ENCODE measurements at regions not wholly inside any gene's neighbourhood (a gene's known extent, or its start where the extent isn't known, plus 50 kb on each side); places are given as distances from the start of the nearest gene placed in this dataset.

DNA sequence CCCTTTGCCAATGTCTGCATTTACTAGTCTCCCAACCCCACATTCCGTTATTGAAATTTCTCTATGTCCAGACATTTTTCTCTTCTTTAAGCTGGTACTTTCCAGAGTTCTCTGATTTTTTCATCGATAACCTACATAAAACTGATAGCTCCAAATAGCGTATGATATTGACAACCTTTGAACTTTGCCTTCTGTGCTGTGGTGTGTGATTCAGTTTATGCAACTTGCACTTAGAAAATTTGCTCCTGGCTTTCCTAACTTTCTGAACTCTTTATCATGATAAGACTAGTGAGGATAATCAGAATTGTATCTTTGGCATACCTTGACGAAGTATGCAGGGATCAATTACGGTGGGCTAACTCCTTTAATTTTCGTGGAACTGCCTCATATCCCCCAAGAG, 1261.3 kb downstream of the SI start:
- TF ChIP-seq YY1 (IDR thresholded peaks at IDR 0.05; ENCODE audit: low read depth) = no peak
- no peak for TF ChIP-seq EGR1 (IDR thresholded peaks at IDR 0.05)
- no peak for TF ChIP-seq CREB1 (IDR thresholded peaks at IDR 0.05; ENCODE audit: low read depth)
- TF ChIP-seq, protein P1, sequence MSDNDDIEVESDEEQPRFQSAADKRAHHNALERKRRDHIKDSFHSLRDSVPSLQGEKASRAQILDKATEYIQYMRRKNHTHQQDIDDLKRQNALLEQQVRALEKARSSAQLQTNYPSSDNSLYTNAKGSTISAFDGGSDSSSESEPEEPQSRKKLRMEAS (IDR thresholded peaks at IDR 0.05) = no peak
- TF ChIP-seq, protein P2, sequence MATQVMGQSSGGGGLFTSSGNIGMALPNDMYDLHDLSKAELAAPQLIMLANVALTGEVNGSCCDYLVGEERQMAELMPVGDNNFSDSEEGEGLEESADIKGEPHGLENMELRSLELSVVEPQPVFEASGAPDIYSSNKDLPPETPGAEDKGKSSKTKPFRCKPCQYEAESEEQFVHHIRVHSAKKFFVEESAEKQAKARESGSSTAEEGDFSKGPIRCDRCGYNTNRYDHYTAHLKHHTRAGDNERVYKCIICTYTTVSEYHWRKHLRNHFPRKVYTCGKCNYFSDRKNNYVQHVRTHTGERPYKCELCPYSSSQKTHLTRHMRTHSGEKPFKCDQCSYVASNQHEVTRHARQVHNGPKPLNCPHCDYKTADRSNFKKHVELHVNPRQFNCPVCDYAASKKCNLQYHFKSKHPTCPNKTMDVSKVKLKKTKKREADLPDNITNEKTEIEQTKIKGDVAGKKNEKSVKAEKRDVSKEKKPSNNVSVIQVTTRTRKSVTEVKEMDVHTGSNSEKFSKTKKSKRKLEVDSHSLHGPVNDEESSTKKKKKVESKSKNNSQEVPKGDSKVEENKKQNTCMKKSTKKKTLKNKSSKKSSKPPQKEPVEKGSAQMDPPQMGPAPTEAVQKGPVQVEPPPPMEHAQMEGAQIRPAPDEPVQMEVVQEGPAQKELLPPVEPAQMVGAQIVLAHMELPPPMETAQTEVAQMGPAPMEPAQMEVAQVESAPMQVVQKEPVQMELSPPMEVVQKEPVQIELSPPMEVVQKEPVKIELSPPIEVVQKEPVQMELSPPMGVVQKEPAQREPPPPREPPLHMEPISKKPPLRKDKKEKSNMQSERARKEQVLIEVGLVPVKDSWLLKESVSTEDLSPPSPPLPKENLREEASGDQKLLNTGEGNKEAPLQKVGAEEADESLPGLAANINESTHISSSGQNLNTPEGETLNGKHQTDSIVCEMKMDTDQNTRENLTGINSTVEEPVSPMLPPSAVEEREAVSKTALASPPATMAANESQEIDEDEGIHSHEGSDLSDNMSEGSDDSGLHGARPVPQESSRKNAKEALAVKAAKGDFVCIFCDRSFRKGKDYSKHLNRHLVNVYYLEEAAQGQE (IDR thresholded peaks at IDR 0.05; ENCODE audit: low read depth) = no peak
- TF ChIP-seq, protein P3, sequence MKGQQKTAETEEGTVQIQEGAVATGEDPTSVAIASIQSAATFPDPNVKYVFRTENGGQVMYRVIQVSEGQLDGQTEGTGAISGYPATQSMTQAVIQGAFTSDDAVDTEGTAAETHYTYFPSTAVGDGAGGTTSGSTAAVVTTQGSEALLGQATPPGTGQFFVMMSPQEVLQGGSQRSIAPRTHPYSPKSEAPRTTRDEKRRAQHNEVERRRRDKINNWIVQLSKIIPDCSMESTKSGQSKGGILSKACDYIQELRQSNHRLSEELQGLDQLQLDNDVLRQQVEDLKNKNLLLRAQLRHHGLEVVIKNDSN (IDR thresholded peaks at IDR 0.05) = no peak
- TF ChIP-seq NFIC (IDR thresholded peaks at IDR 0.05) = no peak
- no peak for TF ChIP-seq TAF1 (IDR thresholded peaks at IDR 0.05; ENCODE audit: low read depth)
- TF ChIP-seq CEBPB (IDR thresholded peaks at IDR 0.05) = no peak
- TF ChIP-seq EP300 (IDR thresholded peaks at IDR 0.05; ENCODE audit: borderline replicate concordance) = no peak
- no peak for TF ChIP-seq ZBTB7A (IDR thresholded peaks at IDR 0.05; ENCODE audit: low read depth)
- TF ChIP-seq FOXM1 (IDR thresholded peaks at IDR 0.05; ENCODE audit: borderline replicate concordance, low read depth) = no peak
